CD14-positive monocyte (primary cell): ENCODE measurements at regions not wholly inside any gene's neighbourhood (a gene's known extent, or its start where the extent isn't known, plus 50 kb on each side); places are given as distances from the start of the nearest gene placed in this dataset.

ENCODE experiments used
- DNase-seq, 3 donors: peaks; one replicate each; pipeline ENCODE4 v3.0.0-alpha.2; 2011 to 2022
- H2AFZ ChIP-seq: 2 replicates; pipeline ENCODE4 v1.6.0; 2012; ENCODE audit warnings: mild to moderate bottlenecking, low read depth, low read length, inconsistent platforms; ENCODE audit not compliant: insufficient read depth, poor library complexity, severe bottlenecking
- H3K27ac ChIP-seq, 2 donors: 1 replicate in 1 of 2; 2 replicates in 1 of 2; pipeline ENCODE4 v1.5.1; 2012 to 2013; ENCODE audit warnings: low read length in 2 of 2, control low read depth in 1 of 2, inconsistent platforms in 1 of 2, low read depth in 1 of 2, mild to moderate bottlenecking in 1 of 2
- H3K27me3 ChIP-seq, 2 donors: one replicate each; pipeline versions ENCODE4 v1.6.0 to v1.6.1; 2011 to 2013; ENCODE audit warnings: low read length in 2 of 2; ENCODE audit not compliant: control insufficient read depth in 2 of 2, insufficient read depth in 2 of 2
- H3K36me3 ChIP-seq, 2 donors: replicated peaks in 1 of 2; 1 replicate in 1 of 2; 2 replicates in 1 of 2; pipeline versions ENCODE4 v1.5.1 to v1.6.1; 2012 to 2013; ENCODE audit warnings: low read length in 2 of 2, control low read depth in 1 of 2, inconsistent platforms in 1 of 2, mild to moderate bottlenecking in 1 of 2; ENCODE audit not compliant: insufficient read depth in 2 of 2, control insufficient read depth in 1 of 2
- H3K4me1 ChIP-seq, 2 donors: 1 replicate in 1 of 2; 2 replicates in 1 of 2; pipeline versions ENCODE4 v1.5.1 to v1.6.1; 2012 to 2013; ENCODE audit warnings: low read length in 2 of 2, control low read depth in 1 of 2, inconsistent platforms in 1 of 2, mild to moderate bottlenecking in 1 of 2, moderate library complexity in 1 of 2; ENCODE audit not compliant: insufficient read depth in 2 of 2, control insufficient read depth in 1 of 2
- H3K4me2 ChIP-seq: replicated peaks from 2 replicates; pipeline ENCODE3; 2012; ENCODE audit warnings: low read length, moderate library complexity, mild to moderate bottlenecking; ENCODE audit not compliant: poor library complexity, severe bottlenecking; ENCODE audit errors: extremely low read depth
- H3K4me3 ChIP-seq, 3 experiments: fragments of 200-600 bp in 1 of 3; sonication (generic) in 1 of 3; replicated peaks in 1 of 3; 1 replicate in 2 of 3; 2 replicates in 1 of 3; pipeline ENCODE4 v1.5.1; 2011 to 2013; ENCODE audit warnings: low read length in 3 of 3, mild to moderate bottlenecking in 3 of 3, control low read depth in 2 of 3, low read depth in 2 of 3, inconsistent platforms in 1 of 3, moderate library complexity in 1 of 3
- H3K79me2 ChIP-seq: 2 replicates; pipeline ENCODE4 v1.6.0; 2012; ENCODE audit warnings: mild to moderate bottlenecking, control low read depth, inconsistent platforms, low read length, moderate library complexity; ENCODE audit not compliant: insufficient read depth
- H3K9ac ChIP-seq: 2 replicates; pipeline ENCODE4 v1.6.0; 2017; ENCODE audit warnings: low read length, mild to moderate bottlenecking; ENCODE audit not compliant: insufficient read depth, poor library complexity, severe bottlenecking
- H3K9me3 ChIP-seq, 2 donors: replicated peaks in 1 of 2; 1 replicate in 1 of 2; 2 replicates in 1 of 2; pipeline versions ENCODE4 v1.5.1 to v1.6.1; 2012 to 2013; ENCODE audit warnings: low read length in 2 of 2, control low read depth in 1 of 2; ENCODE audit not compliant: control insufficient read depth in 1 of 2, insufficient read depth in 1 of 2
- H4K20me1 ChIP-seq: 2 replicates; pipeline ENCODE4 v1.6.0; 2012; ENCODE audit warnings: mild to moderate bottlenecking, low read length, control low read depth, moderate library complexity; ENCODE audit not compliant: insufficient read depth
- H3K27ac Mint-ChIP-seq, 7 donors: one replicate each; pipeline ENCODE4 v1.8.0; 2020; ENCODE audit warnings: mild to moderate bottlenecking in 7 of 7, mixed read lengths in 7 of 7, moderate library complexity in 6 of 7, inconsistent platforms in 2 of 7
- H3K27me3 Mint-ChIP-seq, 3 donors: one replicate each; pipeline ENCODE4 v1.8.0; 2021 to 2022; ENCODE audit warnings: low read depth in 3 of 3, mild to moderate bottlenecking in 3 of 3, mixed read lengths in 3 of 3, moderate library complexity in 3 of 3, inconsistent platforms in 1 of 3
- H3K36me3 Mint-ChIP-seq, 2 donors: one replicate each; pipeline ENCODE4 v1.8.0; 2020; ENCODE audit warnings: mixed read lengths in 2 of 2, inconsistent platforms in 1 of 2, mild to moderate bottlenecking in 1 of 2
- H3K4me1 Mint-ChIP-seq: one replicate; pipeline ENCODE4 v1.8.0; 2020; ENCODE audit warnings: mild to moderate bottlenecking, mixed read lengths
- H3K4me3 Mint-ChIP-seq, 2 donors: one replicate each; pipeline ENCODE4 v1.8.0; 2020; ENCODE audit warnings: mild to moderate bottlenecking in 2 of 2, mixed read lengths in 2 of 2, moderate library complexity in 1 of 2
- H3K9me3 Mint-ChIP-seq, 7 donors: one replicate each; pipeline ENCODE4 v1.8.0; 2020 to 2022; ENCODE audit warnings: mixed read lengths in 7 of 7, mild to moderate bottlenecking in 6 of 7, moderate library complexity in 6 of 7, inconsistent platforms in 2 of 7
- WGBS: methylation state at CpG from one replicate; pipeline ENCODE4 v1.1.5; 2013; ENCODE audit warnings: missing lambda C conversion rate; ENCODE audit not compliant: insufficient coverage; 5-methylcytosine and 5-hydroxymethylcytosine counted together
- intact Hi-C, 2 donors: fragments of 100-400 bp; cut with micrococcal nuclease; formaldehyde crosslinking; loops; one replicate each; pipeline versions ENCODE4 v1.15.0 to v1.15.1; 2023
- TF ChIP-seq, protein P1 (sequence below): fragments of 200-600 bp; IDR thresholded peaks from one replicate; pipeline ENCODE4 v1.8.0; 2022; ENCODE audit warnings: antibody characterized with exemption, mild to moderate bottlenecking

DNA sequence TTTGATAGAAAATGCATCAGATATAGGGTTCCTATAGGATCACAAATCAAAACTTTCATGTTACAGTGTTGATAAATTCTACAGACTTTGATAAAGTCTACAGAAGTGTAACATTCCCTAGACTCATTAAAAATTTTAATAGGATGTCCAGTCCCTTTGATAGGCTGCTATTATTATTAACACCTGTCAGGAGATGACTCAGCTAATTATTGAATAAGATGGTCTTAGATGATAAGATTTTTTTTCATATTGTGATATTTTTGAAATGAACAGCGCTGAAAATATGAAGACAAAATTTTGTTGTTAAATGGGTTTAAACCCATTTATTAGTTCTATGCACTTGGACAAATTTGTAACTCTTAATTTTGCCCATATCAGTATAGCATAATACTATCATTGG is 356.8 kb upstream of the SLITRK1 start:
- H4K20me1 ChIP-seq: no peaks in the 10 kb centered on the region
- no peaks in the 10 kb centered on the region for H3K9me3 ChIP-seq
- no peak overlapping the region for H3K4me2 ChIP-seq
- H3K79me2 ChIP-seq: no peaks in the 10 kb centered on the region
- Mint-ChIP-seq H3K27me3 (no peaks in the 10 kb centered on the region), H3K36me3 (no peaks in the 10 kb centered on the region), H3K27ac (no peak overlapping the region), H3K4me3 (no peak overlapping the region), H3K4me1 (no peaks in the 10 kb centered on the region), H3K9me3 (peaks cover 0 to 3% (median 0%) of the 10 kb centered on the region in 7 donors)
- no peak for DNase-seq
- H3K4me1 ChIP-seq: no peaks in the 10 kb centered on the region
- TF ChIP-seq, protein P1, sequence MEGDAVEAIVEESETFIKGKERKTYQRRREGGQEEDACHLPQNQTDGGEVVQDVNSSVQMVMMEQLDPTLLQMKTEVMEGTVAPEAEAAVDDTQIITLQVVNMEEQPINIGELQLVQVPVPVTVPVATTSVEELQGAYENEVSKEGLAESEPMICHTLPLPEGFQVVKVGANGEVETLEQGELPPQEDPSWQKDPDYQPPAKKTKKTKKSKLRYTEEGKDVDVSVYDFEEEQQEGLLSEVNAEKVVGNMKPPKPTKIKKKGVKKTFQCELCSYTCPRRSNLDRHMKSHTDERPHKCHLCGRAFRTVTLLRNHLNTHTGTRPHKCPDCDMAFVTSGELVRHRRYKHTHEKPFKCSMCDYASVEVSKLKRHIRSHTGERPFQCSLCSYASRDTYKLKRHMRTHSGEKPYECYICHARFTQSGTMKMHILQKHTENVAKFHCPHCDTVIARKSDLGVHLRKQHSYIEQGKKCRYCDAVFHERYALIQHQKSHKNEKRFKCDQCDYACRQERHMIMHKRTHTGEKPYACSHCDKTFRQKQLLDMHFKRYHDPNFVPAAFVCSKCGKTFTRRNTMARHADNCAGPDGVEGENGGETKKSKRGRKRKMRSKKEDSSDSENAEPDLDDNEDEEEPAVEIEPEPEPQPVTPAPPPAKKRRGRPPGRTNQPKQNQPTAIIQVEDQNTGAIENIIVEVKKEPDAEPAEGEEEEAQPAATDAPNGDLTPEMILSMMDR: no peak
- no peaks in the 10 kb centered on the region for H3K27me3 ChIP-seq
- WGBS: no CpG with 5 or more reads among the region's 1 CpG
- intact Hi-C loops: no loop called here
- no peak overlapping the region for H3K4me3 ChIP-seq
- H2AFZ ChIP-seq: no peak overlapping the region
- H3K27ac ChIP-seq: no peak overlapping the region
- H3K36me3 ChIP-seq: no peaks in the 10 kb centered on the region
- H3K9ac ChIP-seq: no peak overlapping the region

DNA sequence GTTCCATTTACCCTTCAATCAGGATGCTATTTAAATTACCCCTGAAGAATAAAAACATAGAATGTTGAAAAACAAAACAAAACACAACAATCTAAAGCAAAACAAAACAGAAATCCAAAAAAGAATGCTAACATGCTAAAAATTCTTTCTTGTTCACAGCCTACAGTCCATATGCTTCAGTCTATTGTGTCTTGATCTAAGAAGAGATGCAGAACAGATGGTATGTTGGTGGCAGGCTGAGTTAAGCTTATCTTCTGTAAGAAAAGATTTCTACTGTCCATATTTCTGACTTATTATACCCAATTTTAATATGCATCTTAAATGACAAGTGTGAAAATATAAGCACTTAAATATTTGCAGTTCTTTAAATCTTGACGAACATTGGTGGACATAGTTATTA is 356.1 kb upstream of the SLITRK1 start:
- Histone ChIP-seq H3K79me2 (no peaks in the 10 kb centered on the region), H3K4me1 (no peaks in the 10 kb centered on the region), H3K27ac (no peak overlapping the region), H2AFZ (no peak overlapping the region), H3K36me3 (no peaks in the 10 kb centered on the region), H3K4me2 (no peak overlapping the region), H3K9ac (no peak overlapping the region), H3K9me3 (no peaks in the 10 kb centered on the region), H3K27me3 (no peaks in the 10 kb centered on the region), H3K4me3 (no peak overlapping the region), H4K20me1 (no peaks in the 10 kb centered on the region)
- no peak overlapping the region for H3K4me3 Mint-ChIP-seq
- TF ChIP-seq, protein P1: no peak
- no peaks in the 10 kb centered on the region for H3K4me1 Mint-ChIP-seq
- no peaks in the 10 kb centered on the region for H3K36me3 Mint-ChIP-seq
- no peaks in the 10 kb centered on the region for H3K27me3 Mint-ChIP-seq
- intact Hi-C loops: no loop called here
- no peak overlapping the region for H3K27ac Mint-ChIP-seq
- WGBS: no CpG with 5 or more reads among the region's 1 CpG
- no peak for DNase-seq
- peaks cover 0 to 3% (median 0%) of the 10 kb centered on the region in 7 donors for H3K9me3 Mint-ChIP-seq
